SK-N-SH treated with all-trans-retinoic acid at 6 μM for 48 hours (cell line): ENCODE measurements at regions not wholly inside any gene's neighbourhood (a gene's known extent, or its start where the extent isn't known, plus 50 kb on each side); places are given as distances from the start of the nearest gene placed in this dataset.

Source experiments
- ATAC-seq: fragments of 200-7000 bp; cut with Tn5 transposase; 3 replicates; pipeline ENCODE4 v1.9.1; 2020; ENCODE audit warnings: mild to moderate bottlenecking, moderate library complexity
- ARNTL ChIP-seq: fragments of 450-650 bp; formaldehyde crosslinking; IDR thresholded peaks from 2 replicates; pipeline ENCODE4 v1.5.0; 2020; ENCODE audit warnings: low read depth, mild to moderate bottlenecking, moderate library complexity, borderline replicate concordance
- BACH2 ChIP-seq: fragments of 250-450 bp; sonication (Bioruptor Pico); IDR thresholded peaks from 2 replicates; pipeline ENCODE4 v1.9.0; 2021; ENCODE audit warnings: mild to moderate bottlenecking, borderline replicate concordance
- CREB5 ChIP-seq: fragments of 250-450 bp; sonication (Bioruptor Pico); IDR thresholded peaks from 2 replicates; pipeline ENCODE4 v1.5.1; 2020; ENCODE audit warnings: low read depth, mild to moderate bottlenecking, moderate library complexity
- CSDC2 ChIP-seq: fragments of 250-450 bp; sonication (Bioruptor Pico); IDR thresholded peaks from 2 replicates; pipeline ENCODE4 v1.5.0; 2020; ENCODE audit warnings: mild to moderate bottlenecking, moderate library complexity
- CSRNP3 ChIP-seq: fragments of 250-450 bp; sonication (Bioruptor Pico); IDR thresholded peaks from 2 replicates; pipeline ENCODE4 v1.5.1; 2021; ENCODE audit warnings: mild to moderate bottlenecking, moderate library complexity
- GLIS3 ChIP-seq: fragments of 250-450 bp; sonication (Bioruptor Pico); IDR thresholded peaks from 2 replicates; pipeline ENCODE4 v1.5.0; 2020; ENCODE audit warnings: mild to moderate bottlenecking, moderate library complexity
- ISL1 ChIP-seq: fragments of 250-450 bp; sonication (Bioruptor Pico); IDR thresholded peaks from 2 replicates; pipeline ENCODE4 v2.1.2; 2022; ENCODE audit warnings: mild to moderate bottlenecking, moderate library complexity
- OSR1 ChIP-seq: fragments of 250-450 bp; sonication (Bioruptor Pico); IDR thresholded peaks from 2 replicates; pipeline ENCODE4 v1.8.0; 2022; ENCODE audit warnings: moderate library complexity, mild to moderate bottlenecking, inconsistent platforms
- PATZ1 ChIP-seq: fragments of 250-450 bp; sonication (Bioruptor Pico); IDR thresholded peaks from 2 replicates; pipeline ENCODE4 v1.8.0; 2020; ENCODE audit warnings: mild to moderate bottlenecking, moderate library complexity, borderline replicate concordance
- POU6F1 ChIP-seq: fragments of 250-450 bp; sonication (Bioruptor Pico); IDR thresholded peaks from 2 replicates; pipeline ENCODE4 v1.8.0; 2021; ENCODE audit warnings: low read depth, mild to moderate bottlenecking, moderate library complexity, borderline replicate concordance
- PPARA ChIP-seq: fragments of 250-450 bp; sonication (Bioruptor Pico); IDR thresholded peaks from 2 replicates; pipeline ENCODE4 v1.5.0; 2020; ENCODE audit warnings: mild to moderate bottlenecking, borderline replicate concordance
- RARB ChIP-seq: fragments of 250-450 bp; sonication (Bioruptor Pico); IDR thresholded peaks from 2 replicates; pipeline ENCODE4 v1.8.0; 2021; ENCODE audit warnings: mild to moderate bottlenecking, moderate library complexity
- SNAI2 ChIP-seq: fragments of 250-450 bp; sonication (Bioruptor Pico); IDR thresholded peaks from 2 replicates; pipeline ENCODE4 v1.5.0; 2020; ENCODE audit warnings: mild to moderate bottlenecking, moderate library complexity
- TCF4 ChIP-seq: fragments of 250-450 bp; sonication (Bioruptor Pico); IDR thresholded peaks from 2 replicates; pipeline ENCODE4 v1.8.0; 2021; ENCODE audit warnings: mild to moderate bottlenecking, moderate library complexity, borderline replicate concordance
- TOX ChIP-seq: fragments of 250-450 bp; sonication (Bioruptor Pico); IDR thresholded peaks from 2 replicates; pipeline ENCODE4 v1.8.0; 2021; ENCODE audit warnings: mild to moderate bottlenecking, moderate library complexity, borderline replicate concordance
- TSHZ2 ChIP-seq: fragments of 250-450 bp; sonication (Bioruptor Pico); IDR thresholded peaks from 2 replicates; pipeline ENCODE4 v1.5.0; 2020; ENCODE audit warnings: mild to moderate bottlenecking, moderate library complexity
- ZFP3 ChIP-seq: fragments of 250-450 bp; sonication (Bioruptor Pico); IDR thresholded peaks from 2 replicates; pipeline ENCODE4 v1.5.0; 2020; ENCODE audit warnings: mild to moderate bottlenecking, moderate library complexity
- ZFP30 ChIP-seq: fragments of 450-650 bp; formaldehyde crosslinking; IDR thresholded peaks from 2 replicates; pipeline ENCODE4 v1.5.0; 2022; ENCODE audit warnings: mild to moderate bottlenecking, moderate library complexity
- ZNF565 ChIP-seq: fragments of 450-650 bp; formaldehyde crosslinking; conservative IDR thresholded peaks from 2 replicates; pipeline ENCODE4 v1.5.0; 2020; ENCODE audit warnings: low read depth, mild to moderate bottlenecking, moderate library complexity
- ZNF70 ChIP-seq: fragments of 450-650 bp; formaldehyde crosslinking; IDR thresholded peaks from 2 replicates; pipeline ENCODE4 v1.5.0; 2020; ENCODE audit warnings: mild to moderate bottlenecking, moderate library complexity
- ZNF8 ChIP-seq: fragments of 450-650 bp; formaldehyde crosslinking; IDR thresholded peaks from 2 replicates; pipeline ENCODE4 v1.5.0; 2020; ENCODE audit warnings: mild to moderate bottlenecking, moderate library complexity

- TF ChIP-seq CREB5 (CRISPR knock-in tag) (no peak), PPARA (no peak), SNAI2 (CRISPR knock-in tag) (no peak), BACH2 (CRISPR knock-in tag) (no peak), PATZ1 (CRISPR knock-in tag) (no peak), TCF4 (CRISPR knock-in tag) (no peak), TOX (CRISPR knock-in tag) (no peak), ZFP3 (CRISPR knock-in tag) (no peak), OSR1 (CRISPR knock-in tag) (no peak), ARNTL (CRISPR knock-in tag) (no peak), CSDC2 (CRISPR knock-in tag) (no peak), RARB (CRISPR knock-in tag) (no peak)
- no peak for ATAC-seq
Observed at GRCh38 chr4:29565256-29565655, 1154.9 kb upstream of the PCDH7 start.

- TF ChIP-seq ZNF8 = no peak
- no peak for TF ChIP-seq ZFP30 (CRISPR knock-in tag)
- no peak for TF ChIP-seq CREB5 (CRISPR knock-in tag)
- no peak for TF ChIP-seq TOX (CRISPR knock-in tag)
- no peak for TF ChIP-seq PATZ1 (CRISPR knock-in tag)
- TF ChIP-seq ISL1 (CRISPR knock-in tag) = no peak
- no peak for TF ChIP-seq OSR1 (CRISPR knock-in tag)
- TF ChIP-seq GLIS3 (CRISPR knock-in tag) = no peak
- no peak for TF ChIP-seq CSDC2 (CRISPR knock-in tag)
- no peak for TF ChIP-seq ZNF70 (CRISPR knock-in tag)
- TF ChIP-seq TSHZ2 (CRISPR knock-in tag) = no peak
- no peak for TF ChIP-seq BACH2 (CRISPR knock-in tag)
- TF ChIP-seq SNAI2 (CRISPR knock-in tag) = no peak
- TF ChIP-seq RARB (CRISPR knock-in tag) = no peak
- TF ChIP-seq ZNF565 (CRISPR knock-in tag) = no peak
- no peak for TF ChIP-seq CSRNP3 (CRISPR knock-in tag)
- no peak for TF ChIP-seq POU6F1
- no peak for ATAC-seq
Observed at GRCh38 chr4:29566371-29566770, 1153.8 kb upstream of the PCDH7 start.
